ENCODE measurements at regions not wholly inside any gene's neighbourhood (a gene's known extent, or its start where the extent isn't known, plus 50 kb on each side); places are given as distances from the start of the nearest gene placed in this dataset.

DNA sequence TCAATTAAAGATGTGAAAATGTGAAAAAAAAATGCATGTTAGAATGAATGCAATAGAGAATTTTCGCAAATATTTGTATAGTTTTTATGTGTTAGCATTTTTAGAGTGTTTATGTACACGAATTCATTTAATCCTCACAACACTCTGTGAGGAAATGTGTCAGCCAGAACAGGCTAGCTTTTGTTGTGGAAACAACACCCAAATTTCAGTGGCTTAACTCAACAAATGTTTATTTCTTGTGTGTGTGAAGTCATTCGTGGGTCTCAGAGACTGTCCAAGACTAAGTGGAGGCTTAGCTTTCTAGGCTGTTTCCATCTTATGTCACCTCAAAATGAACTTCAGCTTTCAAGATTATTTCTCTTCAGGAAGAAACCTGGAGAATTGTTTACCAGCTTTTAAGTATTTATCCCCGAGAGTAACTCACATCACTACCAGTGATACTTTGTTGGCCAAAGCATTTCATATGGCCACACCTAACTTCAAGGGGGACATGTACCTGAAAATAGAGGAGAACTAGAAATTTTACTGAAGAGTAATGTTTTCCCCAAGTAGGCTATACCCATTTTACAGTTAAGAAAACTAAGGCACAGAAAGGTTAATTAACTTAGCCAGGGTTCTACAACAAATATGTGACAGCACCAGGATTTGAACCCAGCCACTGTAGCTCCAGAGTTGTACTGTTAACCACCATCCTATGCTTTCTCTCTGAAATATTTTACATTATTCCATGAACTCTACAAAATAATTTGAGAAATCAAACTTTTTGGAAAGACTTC is 306.1 kb downstream of the QKI start:
- no peak for TF ChIP-seq EGR1 (IDR thresholded peaks at IDR 0.05)
- no peak for TF ChIP-seq RAD21 (IDR thresholded peaks at IDR 0.05; ENCODE audit: low read depth)
- TF ChIP-seq, protein P1, sequence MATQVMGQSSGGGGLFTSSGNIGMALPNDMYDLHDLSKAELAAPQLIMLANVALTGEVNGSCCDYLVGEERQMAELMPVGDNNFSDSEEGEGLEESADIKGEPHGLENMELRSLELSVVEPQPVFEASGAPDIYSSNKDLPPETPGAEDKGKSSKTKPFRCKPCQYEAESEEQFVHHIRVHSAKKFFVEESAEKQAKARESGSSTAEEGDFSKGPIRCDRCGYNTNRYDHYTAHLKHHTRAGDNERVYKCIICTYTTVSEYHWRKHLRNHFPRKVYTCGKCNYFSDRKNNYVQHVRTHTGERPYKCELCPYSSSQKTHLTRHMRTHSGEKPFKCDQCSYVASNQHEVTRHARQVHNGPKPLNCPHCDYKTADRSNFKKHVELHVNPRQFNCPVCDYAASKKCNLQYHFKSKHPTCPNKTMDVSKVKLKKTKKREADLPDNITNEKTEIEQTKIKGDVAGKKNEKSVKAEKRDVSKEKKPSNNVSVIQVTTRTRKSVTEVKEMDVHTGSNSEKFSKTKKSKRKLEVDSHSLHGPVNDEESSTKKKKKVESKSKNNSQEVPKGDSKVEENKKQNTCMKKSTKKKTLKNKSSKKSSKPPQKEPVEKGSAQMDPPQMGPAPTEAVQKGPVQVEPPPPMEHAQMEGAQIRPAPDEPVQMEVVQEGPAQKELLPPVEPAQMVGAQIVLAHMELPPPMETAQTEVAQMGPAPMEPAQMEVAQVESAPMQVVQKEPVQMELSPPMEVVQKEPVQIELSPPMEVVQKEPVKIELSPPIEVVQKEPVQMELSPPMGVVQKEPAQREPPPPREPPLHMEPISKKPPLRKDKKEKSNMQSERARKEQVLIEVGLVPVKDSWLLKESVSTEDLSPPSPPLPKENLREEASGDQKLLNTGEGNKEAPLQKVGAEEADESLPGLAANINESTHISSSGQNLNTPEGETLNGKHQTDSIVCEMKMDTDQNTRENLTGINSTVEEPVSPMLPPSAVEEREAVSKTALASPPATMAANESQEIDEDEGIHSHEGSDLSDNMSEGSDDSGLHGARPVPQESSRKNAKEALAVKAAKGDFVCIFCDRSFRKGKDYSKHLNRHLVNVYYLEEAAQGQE (IDR thresholded peaks at IDR 0.05; ENCODE audit: low read depth) = no peak
- TF ChIP-seq, protein P2, sequence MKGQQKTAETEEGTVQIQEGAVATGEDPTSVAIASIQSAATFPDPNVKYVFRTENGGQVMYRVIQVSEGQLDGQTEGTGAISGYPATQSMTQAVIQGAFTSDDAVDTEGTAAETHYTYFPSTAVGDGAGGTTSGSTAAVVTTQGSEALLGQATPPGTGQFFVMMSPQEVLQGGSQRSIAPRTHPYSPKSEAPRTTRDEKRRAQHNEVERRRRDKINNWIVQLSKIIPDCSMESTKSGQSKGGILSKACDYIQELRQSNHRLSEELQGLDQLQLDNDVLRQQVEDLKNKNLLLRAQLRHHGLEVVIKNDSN (IDR thresholded peaks at IDR 0.05) = no peak
- TF ChIP-seq CREB1 (IDR thresholded peaks at IDR 0.05; ENCODE audit: low read depth) = no peak
- no peak for TF ChIP-seq TCF12 (IDR thresholded peaks at IDR 0.05; ENCODE audit: low read depth)
- no peak for TF ChIP-seq ZBTB7A (IDR thresholded peaks at IDR 0.05; ENCODE audit: low read depth)

DNA sequence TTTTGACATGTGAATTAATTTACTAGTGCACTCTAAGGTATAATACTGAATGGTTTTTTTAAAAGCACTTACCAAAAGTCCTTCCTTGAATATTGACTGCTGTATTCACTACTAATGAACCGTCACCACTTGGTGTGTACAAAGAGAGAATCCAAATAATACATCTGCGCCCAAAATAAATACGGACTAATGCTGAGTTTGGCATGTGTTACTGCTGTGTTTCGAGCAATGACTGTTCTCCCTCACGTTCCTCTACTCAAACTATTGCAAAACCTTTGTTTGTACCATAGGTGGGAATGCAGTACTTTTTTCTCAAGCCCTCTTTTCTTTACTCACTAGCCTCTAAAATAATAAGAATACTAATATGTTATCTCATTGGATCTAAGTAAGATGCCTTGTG is 305.5 kb downstream of the QKI start:
- TF ChIP-seq EP300 (IDR thresholded peaks at IDR 0.05; ENCODE audit: borderline replicate concordance) = no peak
- no peak for TF ChIP-seq YY1 (IDR thresholded peaks at IDR 0.05; ENCODE audit: low read depth)

DNA sequence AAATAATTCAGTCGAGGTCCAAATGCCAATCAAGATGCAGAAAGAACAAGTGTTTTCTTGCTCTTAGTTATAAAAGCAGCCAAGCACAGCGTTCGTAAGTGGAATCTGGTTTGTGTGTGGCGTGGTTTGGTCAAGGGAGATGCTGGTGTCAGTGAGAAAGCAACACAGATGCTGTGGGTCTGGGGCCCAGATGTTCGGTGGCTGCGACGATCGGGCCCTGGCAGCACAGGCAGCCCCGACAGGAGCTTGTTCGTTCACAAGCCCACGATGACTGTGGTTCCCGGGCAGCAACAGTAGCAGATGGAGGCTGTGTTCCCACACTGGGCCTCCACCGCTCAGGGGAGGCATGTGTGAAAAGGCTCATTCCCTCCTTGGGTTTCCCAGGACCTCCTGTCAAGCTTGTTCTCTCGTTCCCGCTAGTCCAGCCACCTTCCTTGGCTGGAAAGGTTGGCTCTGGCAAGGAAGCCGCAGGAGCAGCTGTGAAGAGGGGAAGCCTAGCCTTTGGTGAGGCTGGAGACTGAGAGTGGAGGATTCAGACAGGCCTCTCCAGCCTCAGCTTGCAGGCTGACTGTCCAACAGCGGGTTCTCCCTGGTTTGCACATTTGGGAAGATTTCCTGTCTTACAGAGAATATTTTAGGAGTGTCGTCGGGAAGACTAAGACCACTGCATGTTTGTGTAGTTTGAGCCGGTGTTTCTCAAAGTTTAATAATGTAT is 304.7 kb downstream of the QKI start:
- no peak for TF ChIP-seq NFIC (IDR thresholded peaks at IDR 0.05)
- no peak for TF ChIP-seq TEAD4 (IDR thresholded peaks at IDR 0.05)
- TF ChIP-seq, protein P1 (IDR thresholded peaks at IDR 0.05; ENCODE audit: low read depth) = no peak

DNA sequence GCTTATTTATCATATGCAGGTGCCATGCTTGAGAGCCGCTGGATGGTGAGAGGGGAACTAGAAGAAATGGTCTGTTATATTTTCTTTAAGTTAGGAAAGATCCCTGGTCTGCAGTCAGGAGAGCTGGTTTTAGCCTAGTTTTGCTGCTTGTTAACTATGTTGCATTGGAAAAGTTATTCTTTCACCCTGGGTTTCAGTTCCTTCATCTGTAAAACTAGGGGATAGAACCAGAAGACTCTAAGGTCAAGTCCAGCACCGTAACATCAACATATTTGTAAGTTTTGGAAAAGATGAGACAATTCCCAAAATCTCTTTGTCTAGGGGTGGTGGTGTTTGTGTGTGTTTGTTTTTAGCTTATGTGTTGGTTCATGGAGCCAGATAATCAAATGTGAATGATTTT is 304.0 kb downstream of the QKI start:
- no peak for TF ChIP-seq RAD21 (IDR thresholded peaks at IDR 0.05; ENCODE audit: low read depth)
- no peak for TF ChIP-seq ZBTB7A (IDR thresholded peaks at IDR 0.05; ENCODE audit: low read depth)
- TF ChIP-seq TEAD4 (IDR thresholded peaks at IDR 0.05) = no peak
- no peak for TF ChIP-seq EP300 (IDR thresholded peaks at IDR 0.05; ENCODE audit: borderline replicate concordance)
- no peak for TF ChIP-seq EGR1 (IDR thresholded peaks at IDR 0.05)
- no peak for TF ChIP-seq TAF1 (IDR thresholded peaks at IDR 0.05; ENCODE audit: low read depth)
- no peak for TF ChIP-seq CREB1 (IDR thresholded peaks at IDR 0.05; ENCODE audit: low read depth)

DNA sequence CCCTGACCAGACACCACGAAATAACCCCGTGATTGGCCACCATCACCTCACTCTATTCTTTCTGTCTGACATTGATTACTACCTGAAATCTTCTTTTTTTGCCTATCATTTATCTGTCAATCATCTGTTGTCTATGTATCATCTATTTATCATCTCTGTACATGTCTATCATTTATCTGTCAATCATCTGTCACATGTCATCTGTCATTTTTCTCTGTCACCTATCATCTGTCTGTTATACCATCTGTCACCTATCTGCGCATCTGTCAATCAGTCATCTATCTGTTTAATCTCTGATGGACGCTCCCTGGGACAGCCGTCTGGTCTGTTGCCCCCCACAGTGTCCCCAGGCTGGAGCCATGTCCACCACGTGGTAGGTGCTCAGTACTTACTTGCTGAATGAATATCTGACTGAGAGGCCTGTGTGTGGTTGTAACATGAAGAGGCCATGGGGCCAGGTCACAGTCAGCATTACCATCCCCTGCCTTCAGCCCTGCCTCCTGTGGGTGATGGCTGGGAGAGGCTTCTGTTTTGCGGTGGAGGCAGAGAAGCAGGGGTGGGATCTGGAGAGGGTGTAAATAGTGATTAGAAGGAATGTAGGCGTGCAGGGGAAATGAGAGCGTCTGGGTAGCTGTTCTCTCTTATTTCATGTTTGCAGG is 302.7 kb downstream of the QKI start:
- TF ChIP-seq FOXM1 (IDR thresholded peaks at IDR 0.05; ENCODE audit: borderline replicate concordance, low read depth) (no peak), TAF1 (IDR thresholded peaks at IDR 0.05; ENCODE audit: low read depth) (no peak), RAD21 (IDR thresholded peaks at IDR 0.05; ENCODE audit: low read depth) (no peak), YY1 (IDR thresholded peaks at IDR 0.05; ENCODE audit: low read depth) (no peak), TCF12 (IDR thresholded peaks at IDR 0.05; ENCODE audit: low read depth) (no peak)
- TF ChIP-seq, protein P1 (IDR thresholded peaks at IDR 0.05; ENCODE audit: low read depth) = no peak
- TF ChIP-seq, protein P2 (IDR thresholded peaks at IDR 0.05) = no peak
